ENCODE measurements at regions not wholly inside any gene's neighbourhood (a gene's known extent, or its start where the extent isn't known, plus 50 kb on each side); places are given as distances from the start of the nearest gene placed in this dataset.

DNA sequence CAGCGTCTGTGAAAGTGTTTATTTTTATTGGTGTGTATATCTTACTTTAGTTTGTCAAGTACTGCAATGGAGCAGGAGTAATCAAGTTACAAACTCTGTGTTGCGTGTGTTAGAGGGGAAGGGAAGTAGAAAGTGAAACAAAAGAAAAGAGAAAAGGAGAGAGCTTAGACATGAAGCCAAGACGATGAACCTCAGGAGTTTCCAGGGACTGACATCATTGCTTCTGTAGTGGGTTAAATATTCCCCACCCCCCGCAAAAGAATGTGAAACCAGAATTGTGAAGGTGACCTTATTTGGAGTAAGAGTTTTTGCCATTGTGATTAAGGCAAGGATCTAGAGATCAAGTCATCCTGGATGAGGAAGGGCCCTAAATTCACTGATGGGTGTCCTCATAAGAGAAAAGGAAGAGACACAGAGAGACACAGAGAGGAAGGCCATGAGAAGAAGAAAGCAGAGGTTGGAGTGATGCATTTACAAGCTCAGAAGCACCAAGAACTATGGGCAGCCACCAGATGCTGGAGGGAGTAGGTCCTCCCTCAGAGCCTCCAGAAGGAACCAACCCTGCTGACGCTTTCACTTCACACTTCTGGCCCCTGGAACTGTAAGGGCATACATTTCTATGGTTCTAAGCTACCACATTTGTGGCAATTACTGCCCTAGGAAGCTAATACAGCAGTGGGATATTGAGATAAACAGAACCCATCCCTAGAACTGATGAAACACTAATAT, 173.6 kb upstream of the SFRP2 start:
- ATAC-seq (ENCODE audit: insufficient read depth, low read depth), result peak; percentile 22; the same call in 1 of the 3 replicates
- DNase-seq, result no peak

DNA sequence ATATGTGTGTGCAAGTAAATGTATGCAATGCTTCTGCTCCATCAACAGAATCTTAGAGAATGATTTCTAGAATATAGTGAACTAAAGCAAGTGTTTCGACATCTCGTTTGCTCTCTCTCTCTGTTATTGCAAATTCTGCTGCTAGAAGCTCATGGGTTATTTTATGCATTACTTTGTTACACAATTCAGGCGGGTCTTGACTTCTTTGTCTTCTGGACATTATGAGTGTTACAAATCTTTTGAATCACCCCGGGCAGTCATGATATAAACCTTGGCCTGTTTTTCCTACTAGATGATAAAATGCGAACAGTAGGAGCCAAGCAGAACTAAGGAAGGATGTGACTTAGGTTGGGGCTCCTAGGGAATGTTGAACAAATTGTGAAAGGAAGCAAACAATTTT, 166.4 kb upstream of the SFRP2 start:
- no peaks in the 10 kb centered on the region for H4K20me1 ChIP-seq (ENCODE audit: insufficient read depth, low read length)
- no peaks in the 10 kb centered on the region for H3K79me2 ChIP-seq (ENCODE audit: insufficient read depth, low read length)
- H3K27me3 ChIP-seq (ENCODE audit: insufficient read depth, low read length, poor library complexity), result no peaks in the 10 kb centered on the region
- H3K4me2 ChIP-seq (ENCODE audit: insufficient read depth, low read length), result no peak overlapping the region
- H3K9ac ChIP-seq (ENCODE audit: low read depth, low read length), result no peak overlapping the region
- H3K36me3 ChIP-seq (ENCODE audit: insufficient read depth, low read length), result no peaks in the 10 kb centered on the region
- H2AFZ ChIP-seq (ENCODE audit: low read depth, low read length), result no peak overlapping the region
- DNase-seq (no peak), ATAC-seq (ENCODE audit: insufficient read depth, low read depth) (no peak)
- no peak overlapping the region for H3K4me3 ChIP-seq (ENCODE audit: low read depth in 1 of 2, low read length in 2 of 2)
- no peak overlapping the region for H3K27ac ChIP-seq (ENCODE audit: low read length)
- peaks cover 20% of the 10 kb centered on the region for H3K4me1 ChIP-seq (ENCODE audit: insufficient read depth, low read length)
- TF ChIP-seq EZH2 (IDR thresholded peaks at IDR 0.05; ENCODE audit: borderline replicate concordance, low read depth, low read length, severe bottlenecking), result no peak
- TF ChIP-seq, protein P1, sequence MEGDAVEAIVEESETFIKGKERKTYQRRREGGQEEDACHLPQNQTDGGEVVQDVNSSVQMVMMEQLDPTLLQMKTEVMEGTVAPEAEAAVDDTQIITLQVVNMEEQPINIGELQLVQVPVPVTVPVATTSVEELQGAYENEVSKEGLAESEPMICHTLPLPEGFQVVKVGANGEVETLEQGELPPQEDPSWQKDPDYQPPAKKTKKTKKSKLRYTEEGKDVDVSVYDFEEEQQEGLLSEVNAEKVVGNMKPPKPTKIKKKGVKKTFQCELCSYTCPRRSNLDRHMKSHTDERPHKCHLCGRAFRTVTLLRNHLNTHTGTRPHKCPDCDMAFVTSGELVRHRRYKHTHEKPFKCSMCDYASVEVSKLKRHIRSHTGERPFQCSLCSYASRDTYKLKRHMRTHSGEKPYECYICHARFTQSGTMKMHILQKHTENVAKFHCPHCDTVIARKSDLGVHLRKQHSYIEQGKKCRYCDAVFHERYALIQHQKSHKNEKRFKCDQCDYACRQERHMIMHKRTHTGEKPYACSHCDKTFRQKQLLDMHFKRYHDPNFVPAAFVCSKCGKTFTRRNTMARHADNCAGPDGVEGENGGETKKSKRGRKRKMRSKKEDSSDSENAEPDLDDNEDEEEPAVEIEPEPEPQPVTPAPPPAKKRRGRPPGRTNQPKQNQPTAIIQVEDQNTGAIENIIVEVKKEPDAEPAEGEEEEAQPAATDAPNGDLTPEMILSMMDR (IDR thresholded peaks at IDR 0.05; ENCODE audit: borderline replicate concordance, extremely low read depth, low read length, poor library complexity, severe bottlenecking), result no peak
- H3K9me3 ChIP-seq (ENCODE audit: insufficient read depth, low read length, severe bottlenecking), result no peaks in the 10 kb centered on the region

More for the DNA sequence above, 173.6 kb upstream of the SFRP2 start:
- Histone ChIP-seq H3K4me1 (ENCODE audit: insufficient read depth, low read length) (no peaks in the 10 kb centered on the region), H3K27ac (ENCODE audit: low read length) (no peak overlapping the region), H3K4me3 (ENCODE audit: low read depth in 1 of 2, low read length in 2 of 2) (no peak overlapping the region), H3K9me3 (ENCODE audit: insufficient read depth, low read length, severe bottlenecking) (no peaks in the 10 kb centered on the region), H3K36me3 (ENCODE audit: insufficient read depth, low read length) (no peaks in the 10 kb centered on the region), H3K9ac (ENCODE audit: low read depth, low read length) (no peak overlapping the region), H3K27me3 (ENCODE audit: insufficient read depth, low read length, poor library complexity) (no peaks in the 10 kb centered on the region), H3K4me2 (ENCODE audit: insufficient read depth, low read length) (no peak overlapping the region), H2AFZ (ENCODE audit: low read depth, low read length) (no peak overlapping the region), H4K20me1 (ENCODE audit: insufficient read depth, low read length) (no peaks in the 10 kb centered on the region), H3K79me2 (ENCODE audit: insufficient read depth, low read length) (no peaks in the 10 kb centered on the region)
- no peak for TF ChIP-seq EZH2 (IDR thresholded peaks at IDR 0.05; ENCODE audit: borderline replicate concordance, low read depth, low read length, severe bottlenecking)
- TF ChIP-seq, protein P1 (IDR thresholded peaks at IDR 0.05; ENCODE audit: borderline replicate concordance, extremely low read depth, low read length, poor library complexity, severe bottlenecking), result no peak

DNA sequence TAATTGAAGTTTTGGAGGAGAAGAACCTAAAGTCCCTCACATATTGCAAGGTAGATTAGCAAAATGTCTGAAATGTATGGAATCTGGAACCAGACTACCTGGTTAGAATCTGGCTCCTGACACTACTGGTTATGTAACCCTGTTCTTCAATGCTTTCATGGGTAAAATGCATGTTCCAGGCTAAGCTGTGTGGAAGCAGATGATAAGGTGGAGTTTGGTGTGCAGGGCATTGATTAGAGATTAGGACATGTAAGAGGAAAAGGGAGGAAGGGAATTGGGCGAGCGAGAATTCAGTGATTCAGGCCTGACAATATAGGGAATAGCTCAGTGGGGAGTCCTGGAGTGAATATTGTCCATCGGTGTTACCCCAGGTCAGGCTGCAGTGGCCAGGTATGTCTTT, 165.8 kb upstream of the SFRP2 start:
- Histone ChIP-seq H3K4me3 (ENCODE audit: low read depth in 1 of 2, low read length in 2 of 2) (no peak overlapping the region), H3K27ac (ENCODE audit: low read length) (no peak overlapping the region), H3K36me3 (ENCODE audit: insufficient read depth, low read length) (no peaks in the 10 kb centered on the region), H4K20me1 (ENCODE audit: insufficient read depth, low read length) (no peaks in the 10 kb centered on the region), H3K79me2 (ENCODE audit: insufficient read depth, low read length) (no peaks in the 10 kb centered on the region), H3K4me2 (ENCODE audit: insufficient read depth, low read length) (no peak overlapping the region), H3K9me3 (ENCODE audit: insufficient read depth, low read length, severe bottlenecking) (no peaks in the 10 kb centered on the region), H2AFZ (ENCODE audit: low read depth, low read length) (no peak overlapping the region), H3K9ac (ENCODE audit: low read depth, low read length) (no peak overlapping the region), H3K4me1 (ENCODE audit: insufficient read depth, low read length) (peaks cover 27% of the 10 kb centered on the region), H3K27me3 (ENCODE audit: insufficient read depth, low read length, poor library complexity) (no peaks in the 10 kb centered on the region)
- TF ChIP-seq, protein P1 (IDR thresholded peaks at IDR 0.05; ENCODE audit: borderline replicate concordance, extremely low read depth, low read length, poor library complexity, severe bottlenecking), result no peak
- no peak for TF ChIP-seq EZH2 (IDR thresholded peaks at IDR 0.05; ENCODE audit: borderline replicate concordance, low read depth, low read length, severe bottlenecking)
- ATAC-seq (ENCODE audit: insufficient read depth, low read depth) (no peak), DNase-seq (no peak)

All from DND-41 (cell line).